ENCODE measurements at regions not wholly inside any gene's neighbourhood (a gene's known extent, or its start where the extent isn't known, plus 50 kb on each side); places are given as distances from the start of the nearest gene placed in this dataset.

GRCh38 chr13:40342901-40343300 lies 323.5 kb downstream of the FOXO1 start:
- CTCF ChIA-PET, result no interaction called here
- Histone ChIP-seq H3K4me1 (ENCODE audit: control insufficient read depth, insufficient read depth, low read length) (no peaks in the 10 kb centered on the region), H3K9me3 (ENCODE audit: control insufficient read depth, insufficient read depth, low read depth, low read length) (no peaks in the 10 kb centered on the region), H3K36me3 (ENCODE audit: control insufficient read depth in 2 of 2, insufficient read depth in 1 of 2, low read length in 2 of 2) (no peaks in the 10 kb centered on the region), H3K27ac (ENCODE audit: extremely low read depth, low read depth, low read length) (no peak overlapping the region), H3K4me3 (ENCODE audit: low read depth, low read length) (no peak overlapping the region)
- POLR2A ChIA-PET, result no interaction called here
- TF ChIP-seq PRDM4 (tag by site-specific recombination; IDR thresholded peaks at IDR 0.05) (no peak), ZNF248 (tag by site-specific recombination; IDR thresholded peaks at IDR 0.05) (no peak), ZNF513 (tag by site-specific recombination; IDR thresholded peaks at IDR 0.05) (no peak), ZNF239 (tag by site-specific recombination; IDR thresholded peaks at IDR 0.05) (no peak), ZNF626 (tag by site-specific recombination; IDR thresholded peaks at IDR 0.05) (no peak), ZNF18 (tag by site-specific recombination; IDR thresholded peaks at IDR 0.05) (no peak), FEZF1 (tag by site-specific recombination; IDR thresholded peaks at IDR 0.05) (no peak), ZNF121 (tag by site-specific recombination; IDR thresholded peaks at IDR 0.05) (no peak), ZNF488 (tag by site-specific recombination; IDR thresholded peaks at IDR 0.05) (no peak), PRDM2 (tag by site-specific recombination; IDR thresholded peaks at IDR 0.05; ENCODE audit: borderline replicate concordance) (no peak)

- ChIA-PET POLR2A (no interaction called here), CTCF (no interaction called here)
- Histone ChIP-seq H3K4me1 (ENCODE audit: control insufficient read depth, insufficient read depth, low read length) (no peaks in the 10 kb centered on the region), H3K9me3 (ENCODE audit: control insufficient read depth, insufficient read depth, low read depth, low read length) (no peaks in the 10 kb centered on the region), H3K36me3 (ENCODE audit: control insufficient read depth in 2 of 2, insufficient read depth in 1 of 2, low read length in 2 of 2) (no peaks in the 10 kb centered on the region), H3K27ac (ENCODE audit: extremely low read depth, low read depth, low read length) (no peak overlapping the region), H3K4me3 (ENCODE audit: low read depth, low read length) (no peak overlapping the region)
- no peak for TF ChIP-seq ZNF114 (tag by site-specific recombination; IDR thresholded peaks at IDR 0.05)
- no peak for TF ChIP-seq ZNF2 (tag by site-specific recombination; IDR thresholded peaks at IDR 0.05)
- TF ChIP-seq FEZF1 (tag by site-specific recombination; IDR thresholded peaks at IDR 0.05), result no peak
- no peak for TF ChIP-seq ZNF140 (tag by site-specific recombination; IDR thresholded peaks at IDR 0.05)
- no peak for TF ChIP-seq INSM2 (tag by site-specific recombination; IDR thresholded peaks at IDR 0.05)
- TF ChIP-seq ZNF10 (tag by site-specific recombination; IDR thresholded peaks at IDR 0.05), result no peak
- no peak for TF ChIP-seq ZBTB21 (tag by site-specific recombination; IDR thresholded peaks at IDR 0.05)
- TF ChIP-seq ZNF391 (tag by site-specific recombination; IDR thresholded peaks at IDR 0.05; ENCODE audit: borderline replicate concordance, low read depth), result no peak
- no peak for TF ChIP-seq ZNF324 (tag by site-specific recombination; IDR thresholded peaks at IDR 0.05)
- no peak for TF ChIP-seq ZNF121 (tag by site-specific recombination; IDR thresholded peaks at IDR 0.05)
These were observed 322.7 kb downstream of the FOXO1 start for GRCh38 chr13:40343550-40344269.
